ENCODE measurements at regions not wholly inside any gene's neighbourhood (a gene's known extent, or its start where the extent isn't known, plus 50 kb on each side); places are given as distances from the start of the nearest gene placed in this dataset.

DNA sequence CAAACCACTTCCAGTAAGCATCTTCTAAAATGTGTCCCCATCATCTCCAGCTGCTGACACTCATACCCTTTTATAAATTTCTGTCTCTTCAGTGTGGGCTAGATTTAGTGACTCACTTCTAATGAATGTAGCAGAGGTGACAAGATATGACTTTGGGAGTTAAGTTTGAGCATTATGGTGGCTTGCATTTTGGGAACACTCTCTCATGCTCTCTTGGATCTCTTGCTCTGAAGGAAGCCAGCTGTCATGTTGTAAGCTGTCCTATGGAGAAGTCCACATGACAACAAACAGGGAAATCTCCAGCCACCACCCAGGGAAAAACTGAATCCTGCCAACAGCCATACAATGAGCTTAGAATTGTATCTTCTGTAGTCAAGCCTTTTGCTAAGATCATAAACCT is 691.3 kb upstream of the PCDH7 start:
- no peak for TF ChIP-seq CREB1 (CRISPR knock-in tag; IDR thresholded peaks at IDR 0.05; ENCODE audit: low read depth)
- TF ChIP-seq JUNB (IDR thresholded peaks at IDR 0.05; ENCODE audit: unreplicated experiment) = no peak
- TF ChIP-seq, protein P1, sequence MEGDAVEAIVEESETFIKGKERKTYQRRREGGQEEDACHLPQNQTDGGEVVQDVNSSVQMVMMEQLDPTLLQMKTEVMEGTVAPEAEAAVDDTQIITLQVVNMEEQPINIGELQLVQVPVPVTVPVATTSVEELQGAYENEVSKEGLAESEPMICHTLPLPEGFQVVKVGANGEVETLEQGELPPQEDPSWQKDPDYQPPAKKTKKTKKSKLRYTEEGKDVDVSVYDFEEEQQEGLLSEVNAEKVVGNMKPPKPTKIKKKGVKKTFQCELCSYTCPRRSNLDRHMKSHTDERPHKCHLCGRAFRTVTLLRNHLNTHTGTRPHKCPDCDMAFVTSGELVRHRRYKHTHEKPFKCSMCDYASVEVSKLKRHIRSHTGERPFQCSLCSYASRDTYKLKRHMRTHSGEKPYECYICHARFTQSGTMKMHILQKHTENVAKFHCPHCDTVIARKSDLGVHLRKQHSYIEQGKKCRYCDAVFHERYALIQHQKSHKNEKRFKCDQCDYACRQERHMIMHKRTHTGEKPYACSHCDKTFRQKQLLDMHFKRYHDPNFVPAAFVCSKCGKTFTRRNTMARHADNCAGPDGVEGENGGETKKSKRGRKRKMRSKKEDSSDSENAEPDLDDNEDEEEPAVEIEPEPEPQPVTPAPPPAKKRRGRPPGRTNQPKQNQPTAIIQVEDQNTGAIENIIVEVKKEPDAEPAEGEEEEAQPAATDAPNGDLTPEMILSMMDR (conservative IDR thresholded peaks at IDR 0.05; ENCODE audit: low read depth in 2 of 2) = no peak
- no peak for TF ChIP-seq EZH2 (IDR thresholded peaks at IDR 0.05; ENCODE audit: low read depth, unreplicated experiment)
- no peak for TF ChIP-seq POLR2AphosphoS5 (IDR thresholded peaks at IDR 0.05; ENCODE audit: low read depth)
- no peak for TF ChIP-seq REST (IDR thresholded peaks at IDR 0.05; ENCODE audit: unreplicated experiment)
- TF ChIP-seq, protein P2, sequence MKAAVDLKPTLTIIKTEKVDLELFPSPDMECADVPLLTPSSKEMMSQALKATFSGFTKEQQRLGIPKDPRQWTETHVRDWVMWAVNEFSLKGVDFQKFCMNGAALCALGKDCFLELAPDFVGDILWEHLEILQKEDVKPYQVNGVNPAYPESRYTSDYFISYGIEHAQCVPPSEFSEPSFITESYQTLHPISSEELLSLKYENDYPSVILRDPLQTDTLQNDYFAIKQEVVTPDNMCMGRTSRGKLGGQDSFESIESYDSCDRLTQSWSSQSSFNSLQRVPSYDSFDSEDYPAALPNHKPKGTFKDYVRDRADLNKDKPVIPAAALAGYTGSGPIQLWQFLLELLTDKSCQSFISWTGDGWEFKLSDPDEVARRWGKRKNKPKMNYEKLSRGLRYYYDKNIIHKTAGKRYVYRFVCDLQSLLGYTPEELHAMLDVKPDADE (IDR thresholded peaks at IDR 0.05) = no peak
- no peak for TF ChIP-seq EZH2phosphoT487 (IDR thresholded peaks at IDR 0.05; ENCODE audit: unreplicated experiment)
- no peak for TF ChIP-seq NANOG (IDR thresholded peaks at IDR 0.05; ENCODE audit: borderline replicate concordance)
- no peak for TF ChIP-seq STAT1 (IDR thresholded peaks at IDR 0.05; ENCODE audit: unreplicated experiment)
- TF ChIP-seq ZNF114 (CRISPR knock-in tag; IDR thresholded peaks at IDR 0.05) = no peak
- TF ChIP-seq ZNF462 (CRISPR knock-in tag; IDR thresholded peaks at IDR 0.05) = no peak
- TF ChIP-seq ZNF331 (CRISPR knock-in tag; IDR thresholded peaks at IDR 0.05; ENCODE audit: low read depth) = no peak
